Fibroblast of villous mesenchyme (primary cell): ENCODE measurements at regions not wholly inside any gene's neighbourhood (a gene's known extent, or its start where the extent isn't known, plus 50 kb on each side); places are given as distances from the start of the nearest gene placed in this dataset.

Source experiments
- DNase-seq: peaks from one replicate; pipeline ENCODE4 v3.0.0-alpha.2; 2010; ENCODE audit warnings: low read depth
- H3K4me3 ChIP-seq: 2 replicates; pipeline ENCODE4 v1.5.1; 2011; ENCODE audit warnings: low read depth, mild to moderate bottlenecking, low read length
- CTCF ChIP-seq: IDR thresholded peaks from 2 replicates; pipeline ENCODE4 v1.5.1; 2012; ENCODE audit warnings: low read depth, mild to moderate bottlenecking, low read length; ENCODE audit not compliant: insufficient read depth

- no peak overlapping the region for H3K4me3 ChIP-seq
- DNase-seq = peak; percentile 23
- TF ChIP-seq CTCF = no peak
These were observed 150.9 kb downstream of the NTMT2 start for GRCh38 chr1:170296642-170297041.

- no peak for TF ChIP-seq CTCF
- H3K4me3 ChIP-seq = no peak overlapping the region
- no peak for DNase-seq
These were observed 155.8 kb downstream of the NTMT2 start for GRCh38 chr1:170301596-170301995.

- no peak for TF ChIP-seq CTCF
These were observed 157.3 kb downstream of the NTMT2 start for GRCh38 chr1:170303034-170303433.

GRCh38 chr1:170305777-170306512 lies 160.2 kb downstream of the NTMT2 start:
- no peak for TF ChIP-seq CTCF
- H3K4me3 ChIP-seq = no peak overlapping the region
- no peak for DNase-seq

More at GRCh38 chr1:170303034-170303433, 157.3 kb downstream of the NTMT2 start:
- peak; percentile 16 for DNase-seq
- no peak overlapping the region for H3K4me3 ChIP-seq

GRCh38 chr1:170306513-170306910 lies 160.8 kb downstream of the NTMT2 start:
- no peak for DNase-seq
- TF ChIP-seq CTCF = no peak
- no peak overlapping the region for H3K4me3 ChIP-seq

- no peak overlapping the region for H3K4me3 ChIP-seq
- no peak for DNase-seq
- TF ChIP-seq CTCF = no peak
These were observed 161.2 kb downstream of the NTMT2 start for GRCh38 chr1:170306948-170307347.

- no peak for TF ChIP-seq CTCF
- H3K4me3 ChIP-seq = no peak overlapping the region
- peak; percentile 42 for DNase-seq
These were observed 161.7 kb downstream of the NTMT2 start for GRCh38 chr1:170307426-170307825.
